Caki2 (cell line): ENCODE measurements at regions not wholly inside any gene's neighbourhood (a gene's known extent, or its start where the extent isn't known, plus 50 kb on each side); places are given as distances from the start of the nearest gene placed in this dataset.

Experiments used
- DNase-seq: peaks from one replicate; pipeline ENCODE4 v3.0.0-alpha.2; 2015; ENCODE audit warnings: low read depth
- in situ Hi-C: cut with HindIII; loops from 2 replicates; pipeline ENCODE4 v1.10.0; 2016; ENCODE audit warnings: low sequenced_read_pairs, low pct_unique_long_range_greater_than_20kb, mixed read lengths

- DNase-seq = no peak
- in situ Hi-C loops = no loop called here
These were observed 210.2 kb upstream of the SLITRK3 start for GRCh38 chr3:165406425-165406824.

- DNase-seq = peak; percentile 8
- in situ Hi-C loops = no loop called here
These were observed 208.3 kb upstream of the SLITRK3 start for GRCh38 chr3:165404357-165405027.

GRCh38 chr3:165403666-165404065 lies 207.5 kb upstream of the SLITRK3 start:
- in situ Hi-C loops = no loop called here
- DNase-seq = no peak

DNA sequence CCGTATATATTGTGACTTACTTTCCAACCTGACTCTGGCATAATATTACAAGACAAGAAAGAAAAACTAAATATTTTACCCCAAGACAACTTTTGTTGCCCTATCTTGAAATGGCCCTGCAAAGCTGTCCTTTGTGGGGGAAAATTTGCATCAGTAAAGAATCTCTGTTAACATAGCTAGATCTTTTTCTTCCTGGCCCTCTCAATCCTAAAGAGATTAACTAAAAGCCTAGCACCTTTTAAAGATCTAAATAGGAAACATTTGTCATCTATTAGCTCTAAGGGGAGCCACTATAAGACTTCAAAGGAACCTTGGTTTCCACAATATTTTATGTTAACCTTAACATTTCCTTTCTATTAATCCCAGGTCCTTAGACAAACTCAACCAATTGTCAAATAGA lies 199.0 kb upstream of the SLITRK3 start:
- DNase-seq = no peak
- in situ Hi-C loops = no loop called here

DNA sequence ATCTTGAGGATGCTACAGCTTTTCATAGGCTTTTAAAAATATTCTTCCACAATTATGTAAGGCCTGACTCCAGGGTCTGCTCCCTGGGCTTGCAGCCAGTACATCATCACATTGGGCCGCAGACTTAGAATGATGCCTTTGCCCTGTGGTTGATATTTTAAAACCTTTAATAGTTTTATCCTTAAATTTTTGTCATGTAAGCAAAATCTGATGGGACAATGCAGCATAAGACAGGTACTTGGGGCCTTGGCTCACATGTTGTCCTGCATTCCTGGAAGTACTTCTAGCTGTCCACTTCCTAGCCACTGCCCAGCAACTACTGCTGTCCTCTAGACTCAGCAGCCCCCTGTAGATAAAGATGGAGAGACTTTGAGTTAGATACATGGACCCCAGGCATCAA lies 197.3 kb upstream of the SLITRK3 start:
- in situ Hi-C loops = no loop called here
- DNase-seq = no peak

- DNase-seq = no peak
- in situ Hi-C loops = no loop called here
These were observed 194.0 kb upstream of the SLITRK3 start for GRCh38 chr3:165390166-165390565.

GRCh38 chr3:165389653-165390052 lies 193.5 kb upstream of the SLITRK3 start:
- no peak for DNase-seq
- in situ Hi-C loops = no loop called here

GRCh38 chr3:165389064-165389463 lies 192.9 kb upstream of the SLITRK3 start:
- in situ Hi-C loops = no loop called here
- no peak for DNase-seq

DNA sequence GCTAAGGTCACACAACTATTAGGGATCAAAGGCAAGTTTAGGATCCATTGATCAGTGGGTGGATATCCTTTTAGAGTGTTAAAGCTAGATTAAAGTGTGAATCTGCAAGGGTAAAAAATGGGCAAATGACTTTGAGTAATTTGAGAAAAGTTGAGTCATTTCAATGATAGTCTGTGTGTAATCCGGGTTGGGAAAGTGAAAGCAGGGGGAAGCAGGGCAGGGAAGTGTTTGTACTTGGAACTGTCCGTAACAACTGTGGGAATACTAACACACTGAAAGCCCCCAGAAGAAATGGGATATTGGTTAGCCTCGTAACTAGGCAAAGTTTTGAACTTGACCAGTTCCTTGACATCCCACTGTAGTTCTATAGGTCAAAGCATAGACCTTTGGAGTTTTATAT lies 187.2 kb upstream of the SLITRK3 start:
- in situ Hi-C loops = no loop called here
- DNase-seq = no peak

- DNase-seq = no peak
- in situ Hi-C loops = no loop called here
These were observed 186.5 kb upstream of the SLITRK3 start for GRCh38 chr3:165382672-165383071.

DNA sequence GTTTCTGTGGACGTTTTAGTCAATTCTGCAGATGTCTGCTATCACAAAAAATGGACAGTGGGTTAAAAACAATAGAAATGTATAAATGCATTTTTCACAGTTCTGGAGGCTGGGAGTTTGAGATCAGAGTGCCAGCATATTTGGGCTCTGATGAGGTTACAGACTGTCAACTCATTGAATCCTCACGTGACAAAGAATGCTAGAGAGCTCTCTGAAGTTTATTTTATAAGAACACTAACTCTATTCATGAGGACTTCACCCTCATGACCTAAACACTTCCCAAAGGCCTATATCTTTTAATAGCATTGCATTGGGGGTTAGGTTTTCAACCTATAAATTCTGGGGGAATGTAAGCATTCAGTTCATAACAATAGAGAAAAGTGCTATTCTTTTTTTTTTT lies 182.6 kb upstream of the SLITRK3 start:
- no peak for DNase-seq
- in situ Hi-C loops = no loop called here

GRCh38 chr3:165359005-165359404 lies 162.8 kb upstream of the SLITRK3 start:
- DNase-seq = no peak
- in situ Hi-C loops = no loop called here

DNA sequence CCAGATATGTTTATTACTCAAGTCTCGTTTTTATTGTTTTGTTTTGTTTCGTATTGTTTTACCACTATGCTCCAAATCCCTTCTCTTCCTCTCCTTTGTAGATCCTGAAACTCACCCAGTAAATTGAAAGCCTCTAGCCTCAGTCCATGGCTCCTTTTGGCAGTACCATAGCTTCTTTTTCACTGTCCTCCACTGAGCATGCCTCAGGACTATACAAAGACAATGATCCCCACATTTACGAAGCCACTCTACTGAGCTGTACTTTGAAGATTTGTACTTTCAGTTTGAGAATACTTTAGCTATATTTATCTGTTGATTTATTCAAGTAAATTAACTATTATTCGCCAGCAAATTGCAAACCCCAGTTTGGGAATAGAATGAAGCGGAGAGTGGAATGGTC lies 159.1 kb upstream of the SLITRK3 start:
- in situ Hi-C loops = no loop called here
- no peak for DNase-seq

DNA sequence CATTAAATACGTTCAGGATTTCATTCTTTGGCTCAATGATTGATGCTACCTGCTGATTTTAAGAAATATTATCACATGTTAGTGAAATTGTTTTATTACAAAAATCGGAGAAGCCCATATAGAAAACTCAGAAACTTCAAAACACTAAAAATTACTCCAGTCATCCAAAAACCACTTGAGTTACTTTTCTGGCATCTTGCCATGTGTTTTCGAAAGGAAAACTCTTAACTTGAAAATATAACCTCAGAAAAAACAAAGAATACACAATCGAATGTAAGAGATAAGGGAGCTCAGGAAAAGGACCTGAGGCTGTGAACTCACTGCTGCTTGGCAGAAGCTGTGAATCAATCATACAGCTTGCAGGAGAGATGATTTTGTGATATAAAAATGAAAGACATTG lies 151.3 kb upstream of the SLITRK3 start:
- in situ Hi-C loops = loop anchor here (25.0 kb wide), 1 partner anchor 490 kb away; the partner anchor contains the start of gene BCHE
- DNase-seq = no peak

DNA sequence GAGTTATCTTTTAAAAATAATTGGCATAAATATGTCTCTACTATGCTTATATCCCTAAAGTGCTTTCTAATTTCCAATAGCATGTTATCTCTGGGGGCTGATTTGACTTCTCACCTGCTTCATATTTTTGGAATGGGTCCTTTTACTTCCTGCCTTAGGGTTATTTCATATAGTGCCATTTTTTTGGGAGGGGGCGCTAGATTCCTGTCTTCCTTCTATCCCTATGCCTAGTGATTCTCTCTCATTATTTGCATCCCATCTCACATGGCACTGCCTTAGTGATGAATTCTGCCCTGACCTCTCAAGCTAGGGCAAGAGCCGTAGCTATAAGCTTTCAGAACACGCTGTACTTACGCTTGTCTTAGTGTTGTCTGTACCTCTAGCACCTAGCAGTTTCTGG lies 150.3 kb upstream of the SLITRK3 start:
- no peak for DNase-seq
- in situ Hi-C loops = loop anchor here (25.0 kb wide), 1 partner anchor 491 kb away; the partner anchor contains the start of gene BCHE

DNA sequence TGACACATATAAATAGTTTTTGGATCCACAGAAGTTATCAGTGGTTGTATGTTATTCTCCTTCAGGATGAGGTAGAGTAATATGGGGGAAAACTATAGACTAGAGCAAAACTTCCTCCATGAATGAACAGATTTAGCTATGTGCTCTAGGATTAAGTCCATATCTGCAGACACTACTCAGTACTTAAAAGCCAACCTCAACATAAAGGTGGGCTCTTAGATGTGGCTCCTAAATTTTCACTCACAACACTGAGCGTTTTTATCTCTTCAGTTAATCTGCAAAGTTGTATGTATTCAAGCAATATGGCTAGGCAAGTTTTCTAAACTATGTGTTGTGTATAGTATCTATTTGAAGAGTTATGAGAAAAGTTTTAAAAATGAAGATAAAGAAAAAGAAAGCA lies 147.0 kb upstream of the SLITRK3 start:
- DNase-seq = no peak
- in situ Hi-C loops = loop anchor here (25.0 kb wide), 1 partner anchor 494 kb away; the partner anchor contains the start of gene BCHE

- peak; percentile 31 for DNase-seq
- in situ Hi-C loops = loop anchor here (25.0 kb wide), 1 partner anchor 498 kb away; the partner anchor contains the start of gene BCHE
These were observed 143.6 kb upstream of the SLITRK3 start for GRCh38 chr3:165339753-165340152.

- in situ Hi-C loops = loop anchor here (25.0 kb wide), 1 partner anchor 501 kb away; the partner anchor contains the start of gene BCHE
- no peak for DNase-seq
These were observed 140.6 kb upstream of the SLITRK3 start for GRCh38 chr3:165336786-165337185.
